K562 (cell line): ENCODE measurements at regions not wholly inside any gene's neighbourhood (a gene's known extent, or its start where the extent isn't known, plus 50 kb on each side); places are given as distances from the start of the nearest gene placed in this dataset.

ENCODE experiments used
- GABPA ChIP-seq: fragments of 200-800 bp; sonication (Bioruptor generic); conservative IDR thresholded peaks from 2 replicates; pipeline ENCODE4 v1.6.1; 2016; ENCODE audit warnings: low read depth, missing genetic modification characterization, missing compliant biosample characterization
- HDAC2 ChIP-seq: fragments of 450-650 bp; IDR thresholded peaks from 2 replicates; pipeline ENCODE4 v1.6.1; 2016; ENCODE audit warnings: mild to moderate bottlenecking
- NR2C2 ChIP-seq, 2 experiments: fragments of 200-800 bp in 1 of 2; sonication (Bioruptor generic) in 1 of 2; sonication (generic) in 1 of 2; formaldehyde crosslinking in 1 of 2; IDR thresholded peaks; 2 replicates each; pipeline versions ENCODE4 v1.6.1 to v1.8.0; 2016 to 2022; ENCODE audit warnings: mild to moderate bottlenecking in 1 of 2, missing compliant biosample characterization in 1 of 2, missing genetic modification characterization in 1 of 2, missing genetic modification reagents in 1 of 2
- TEAD4 ChIP-seq, 2 experiments: sonication (generic) in 1 of 2; formaldehyde crosslinking in 1 of 2; IDR thresholded peaks; 2 replicates each; pipeline versions ENCODE4 v1.6.1 to v1.8.0; 2012 to 2022; ENCODE audit warnings: borderline replicate concordance in 1 of 2, inconsistent platforms in 1 of 2, low read length in 1 of 2, mild to moderate bottlenecking in 1 of 2, missing genetic modification reagents in 1 of 2
- TF ChIP-seq, protein P1 (sequence below), 3 experiments: IDR thresholded peaks in 2 of 3; conservative IDR thresholded peaks in 1 of 3; 2 replicates each; pipeline ENCODE4 v1.5.1; 2011 to 2012; ENCODE audit warnings: low read length in 3 of 3, mild to moderate bottlenecking in 3 of 3, control low read depth in 2 of 3, improper control_type of control experiment in 1 of 3, inconsistent platforms in 1 of 3, low read depth in 1 of 3, mixed read lengths in 1 of 3, moderate library complexity in 1 of 3; ENCODE audit not compliant: insufficient read depth in 2 of 3

DNA sequence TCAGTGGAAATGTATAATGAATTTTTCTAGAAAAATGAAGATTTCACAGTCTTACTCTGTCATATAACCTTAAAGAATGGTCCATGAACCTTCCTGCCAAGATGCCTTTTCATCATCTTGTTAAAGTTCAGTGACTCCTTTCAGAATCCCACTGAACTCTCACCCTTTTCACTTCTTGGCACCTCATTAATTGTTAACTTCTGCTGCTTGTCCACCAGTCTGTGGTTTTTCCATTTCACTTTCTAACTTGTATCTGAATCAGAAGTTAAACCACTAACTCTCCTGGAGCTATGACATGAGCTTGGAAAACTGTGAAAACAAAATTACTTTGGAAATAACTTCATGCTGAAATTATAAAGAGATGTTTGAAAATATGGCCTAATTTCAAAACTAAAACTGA is 281.2 kb upstream of the ALCAM start:
- TF ChIP-seq TEAD4 (IDR thresholded peaks at IDR 0.05; ENCODE audit: low read length) (no peak), TEAD4 (CRISPR knock-in tag; IDR thresholded peaks at IDR 0.05; ENCODE audit: borderline replicate concordance) (no peak), HDAC2 (no peak), GABPA (tag) (no peak), NR2C2 (CRISPR knock-in tag; IDR thresholded peaks at IDR 0.05) (no peak), NR2C2 (tag; IDR thresholded peaks at IDR 0.05) (no peak)
- TF ChIP-seq, protein P1, sequence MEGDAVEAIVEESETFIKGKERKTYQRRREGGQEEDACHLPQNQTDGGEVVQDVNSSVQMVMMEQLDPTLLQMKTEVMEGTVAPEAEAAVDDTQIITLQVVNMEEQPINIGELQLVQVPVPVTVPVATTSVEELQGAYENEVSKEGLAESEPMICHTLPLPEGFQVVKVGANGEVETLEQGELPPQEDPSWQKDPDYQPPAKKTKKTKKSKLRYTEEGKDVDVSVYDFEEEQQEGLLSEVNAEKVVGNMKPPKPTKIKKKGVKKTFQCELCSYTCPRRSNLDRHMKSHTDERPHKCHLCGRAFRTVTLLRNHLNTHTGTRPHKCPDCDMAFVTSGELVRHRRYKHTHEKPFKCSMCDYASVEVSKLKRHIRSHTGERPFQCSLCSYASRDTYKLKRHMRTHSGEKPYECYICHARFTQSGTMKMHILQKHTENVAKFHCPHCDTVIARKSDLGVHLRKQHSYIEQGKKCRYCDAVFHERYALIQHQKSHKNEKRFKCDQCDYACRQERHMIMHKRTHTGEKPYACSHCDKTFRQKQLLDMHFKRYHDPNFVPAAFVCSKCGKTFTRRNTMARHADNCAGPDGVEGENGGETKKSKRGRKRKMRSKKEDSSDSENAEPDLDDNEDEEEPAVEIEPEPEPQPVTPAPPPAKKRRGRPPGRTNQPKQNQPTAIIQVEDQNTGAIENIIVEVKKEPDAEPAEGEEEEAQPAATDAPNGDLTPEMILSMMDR (IDR thresholded peaks at IDR 0.05 in 2 of 3, conservative IDR thresholded peaks at IDR 0.05 in 1 of 3; ENCODE audit: insufficient read depth in 2 of 3, low read depth in 1 of 3, low read length in 3 of 3) = no peak
